HCT116 (cell line): ENCODE measurements at regions not wholly inside any gene's neighbourhood (a gene's known extent, or its start where the extent isn't known, plus 50 kb on each side); places are given as distances from the start of the nearest gene placed in this dataset.

Experiments used
- ATAC-seq: fragments of 200-7000 bp; cut with Tn5 transposase; 2 replicates; pipeline ENCODE4 v1.9.1; 2020; ENCODE audit warnings: mild to moderate bottlenecking, moderate library complexity
- BruUV-seq: library from RNA; stranded (reverse); fragments of 400-500 nt; replicated peaks from 2 replicates; lab custom pipeline; 2021; lab: Mats Ljungman, UMichigan
- CTCF ChIA-PET: fragments of 300-600 bp; sonication (Branson Sonifier 250); formaldehyde crosslinking; loops from one replicate; lab custom pipeline; 2021; ENCODE audit warnings: antibody characterized with exemption; lab: Charles Lee
- POLR2A ChIA-PET: fragments of 300-600, 350-600 bp; sonication (Branson Sonifier 250); formaldehyde crosslinking; loops from one replicate; lab custom pipeline; 2021; ENCODE audit warnings: antibody characterized with exemption; lab: Charles Lee
- RAD21 ChIA-PET, 2 experiments: fragments of 300-600 bp; sonication (Branson Sonifier 250); formaldehyde crosslinking; loops; one replicate each; lab custom pipeline; 2023; ENCODE audit warnings: low total read pairs in 2 of 2; ENCODE audit not compliant: uncharacterized antibody in 2 of 2, unreplicated experiment in 2 of 2, low non-redundant PET in 1 of 2; lab: Charles Lee
- DNase-seq: peaks from one replicate; pipeline ENCODE4 v3.0.0-alpha.2; 2010; ENCODE audit warnings: low read depth, low spot score
- H2AFZ ChIP-seq: fragments of 200-600 bp; shearing (Covaris generic), sonication (generic); 2 replicates; pipeline ENCODE4 v1.6.1; 2017; ENCODE audit warnings: low read depth, mixed run types, mixed read lengths, antibody characterized with exemption, low read length; ENCODE audit not compliant: poor library complexity, severe bottlenecking
- H3K27ac ChIP-seq: 2 replicates; pipeline ENCODE4 v1.5.1; 2012; ENCODE audit warnings: low read depth, low read length
- H3K27me3 ChIP-seq: fragments of 200-600 bp; sonication (generic); 2 replicates; pipeline ENCODE4 v1.6.1; 2016; ENCODE audit warnings: mixed run types, low read length, mixed read lengths; ENCODE audit not compliant: insufficient read depth
- H3K36me3 ChIP-seq, 2 experiments: fragments of 200-500 bp in 1 of 2; fragments of 200-600 bp in 1 of 2; sonication (Bioruptor generic) in 1 of 2; sonication (generic) in 1 of 2; 2 replicates each; pipeline versions ENCODE4 v1.5.1 to v1.6.1; 2014 to 2016; ENCODE audit warnings: low read length in 2 of 2, inconsistent platforms in 1 of 2, mixed read lengths in 1 of 2, mixed run types in 1 of 2; ENCODE audit not compliant: insufficient read depth in 2 of 2, control insufficient read depth in 1 of 2
- H3K4me1 ChIP-seq, 2 experiments: fragments of 200-600 bp in 1 of 2; sonication (generic) in 1 of 2; 2 replicates each; pipeline versions ENCODE4 v1.5.1 to v1.6.1; 2012 to 2017; ENCODE audit warnings: low read length in 2 of 2, inconsistent platforms in 1 of 2, mild to moderate bottlenecking in 1 of 2, mixed read lengths in 1 of 2, mixed run types in 1 of 2, moderate library complexity in 1 of 2; ENCODE audit not compliant: insufficient read depth in 2 of 2, control insufficient read depth in 1 of 2
- H3K4me2 ChIP-seq: fragments of 200-600 bp; sonication (generic); 2 replicates; pipeline ENCODE4 v1.6.1; 2017; ENCODE audit warnings: mixed run types, low read length, mixed read lengths
- H3K4me3 ChIP-seq, 2 experiments: fragments of 200-600 bp in 1 of 2; sonication (generic) in 1 of 2; replicated peaks in 1 of 2; 2 replicates each; pipeline ENCODE4 v1.5.1; 2011 to 2016; ENCODE audit warnings: low read length in 2 of 2, control low read depth in 1 of 2, low read depth in 1 of 2, mild to moderate bottlenecking in 1 of 2, mixed read lengths in 1 of 2, mixed run types in 1 of 2
- H3K79me2 ChIP-seq: fragments of 200-600 bp; sonication (generic); 2 replicates; pipeline ENCODE4 v1.6.1; 2017; ENCODE audit warnings: mild to moderate bottlenecking, mixed run types, low read length, moderate library complexity, mixed read lengths; ENCODE audit not compliant: insufficient read depth
- H3K9ac ChIP-seq: fragments of 200-600 bp; sonication (generic); 2 replicates; pipeline ENCODE4 v1.6.1; 2016; ENCODE audit warnings: low read length, mixed read lengths
- H3K9me2 ChIP-seq: fragments of 200-600 bp; sonication (generic), shearing (Covaris generic); 2 replicates; pipeline ENCODE4 v1.6.1; 2017; ENCODE audit warnings: mixed run types, mild to moderate bottlenecking, moderate library complexity; ENCODE audit not compliant: insufficient read depth
- H3K9me3 ChIP-seq, 2 experiments: fragments of 200-500 bp in 1 of 2; fragments of 200-600 bp in 1 of 2; sonication (Bioruptor generic) in 1 of 2; sonication (generic) in 1 of 2; 2 replicates each; pipeline ENCODE4 v1.6.1; 2014 to 2017; ENCODE audit warnings: low read length in 2 of 2, mixed read lengths in 2 of 2, inconsistent platforms in 1 of 2, low read depth in 1 of 2, mild to moderate bottlenecking in 1 of 2, mixed run types in 1 of 2, moderate library complexity in 1 of 2; ENCODE audit not compliant: control insufficient read depth in 1 of 2, insufficient read depth in 1 of 2
- H4K20me1 ChIP-seq: fragments of 200-600 bp; sonication (generic), shearing (Covaris generic); 2 replicates; pipeline ENCODE4 v1.6.1; 2017; ENCODE audit warnings: mixed run types, mild to moderate bottlenecking, moderate library complexity; ENCODE audit not compliant: insufficient read depth
- ATF3 ChIP-seq: IDR thresholded peaks from 2 replicates; pipeline ENCODE4 v1.6.1; 2012
- CEBPB ChIP-seq: IDR thresholded peaks from 2 replicates; pipeline ENCODE4 v1.6.1; 2012; ENCODE audit warnings: low read depth
- EGR1 ChIP-seq: IDR thresholded peaks from 2 replicates; pipeline ENCODE4 v1.6.1; 2012; ENCODE audit warnings: low read depth
- ELF1 ChIP-seq: IDR thresholded peaks from 2 replicates; pipeline ENCODE4 v1.6.1; 2012; ENCODE audit warnings: low read depth, borderline replicate concordance
- EZH2 ChIP-seq: fragments of 200-600 bp; sonication (generic); IDR thresholded peaks from 2 replicates; pipeline ENCODE4 v1.6.1; 2017; ENCODE audit warnings: antibody characterized with exemption, mixed run types
- EZH2phosphoT487 ChIP-seq: fragments of 200-600 bp; IDR thresholded peaks from 2 replicates; pipeline ENCODE4 v1.6.1; 2018; ENCODE audit warnings: antibody characterized with exemption, borderline replicate concordance
- FOSL1 ChIP-seq: IDR thresholded peaks from 2 replicates; pipeline ENCODE4 v1.6.1; 2012; ENCODE audit warnings: low read depth
- JUND ChIP-seq: IDR thresholded peaks from 2 replicates; pipeline ENCODE4 v1.6.1; 2012
- POLR2AphosphoS5 ChIP-seq: IDR thresholded peaks from 2 replicates; pipeline ENCODE4 v1.6.1; 2011; ENCODE audit warnings: mild to moderate bottlenecking, low read depth, low read length, moderate library complexity
- RAD21 ChIP-seq: IDR thresholded peaks from 2 replicates; pipeline ENCODE4 v1.6.1; 2012; ENCODE audit warnings: low read depth, mild to moderate bottlenecking
- REST ChIP-seq: IDR thresholded peaks from 2 replicates; pipeline ENCODE4 v1.6.1; 2012; ENCODE audit warnings: low read depth
- SIN3A ChIP-seq: IDR thresholded peaks from 2 replicates; pipeline ENCODE4 v1.6.1; 2012; ENCODE audit warnings: low read depth
- SRF ChIP-seq: IDR thresholded peaks from 2 replicates; pipeline ENCODE4 v1.6.1; 2012; ENCODE audit warnings: low read depth
- TCF7L2 ChIP-seq: IDR thresholded peaks from 2 replicates; pipeline ENCODE4 v1.7.0; 2011; ENCODE audit warnings: borderline replicate concordance, inconsistent platforms; ENCODE audit not compliant: insufficient read depth, insufficient read length; ENCODE audit errors: extremely low read depth
- YY1 ChIP-seq: IDR thresholded peaks from 2 replicates; pipeline ENCODE4 v1.6.1; 2011; ENCODE audit warnings: low read length, low read depth, moderate library complexity, mild to moderate bottlenecking; ENCODE audit not compliant: insufficient replicate concordance; ENCODE audit errors: extremely low read depth
- ZNF274 ChIP-seq: fragments of 200-500 bp; sonication (Bioruptor generic); IDR thresholded peaks from 2 replicates; pipeline ENCODE4 v1.6.1; 2014; ENCODE audit warnings: mild to moderate bottlenecking, low read depth, low read length, inconsistent platforms
- intact Hi-C: fragments of 100-400 bp; cut with micrococcal nuclease; formaldehyde crosslinking; loops from 2 replicates; pipeline ENCODE4 v1.10.0; 2022
- TF ChIP-seq, protein P1 (sequence below): IDR thresholded peaks from 2 replicates; pipeline ENCODE4 v1.6.1; 2012

- no peak for ATAC-seq
- H3K79me2 ChIP-seq, result no peaks in the 10 kb centered on the region
- H4K20me1 ChIP-seq, result no peaks in the 10 kb centered on the region
- H3K4me3 ChIP-seq, result no peak overlapping the region
- H3K9me3 ChIP-seq, result no peaks in the 10 kb centered on the region
- no peaks in the 10 kb centered on the region for H3K36me3 ChIP-seq
- POLR2A ChIA-PET, result no interaction called here
- RAD21 ChIA-PET, result no interaction called here
- no TSS peak for BruUV-seq
- DNase-seq, result no peak
- CTCF ChIA-PET, result no interaction called here
- H3K9me2 ChIP-seq, result no peaks in the 10 kb centered on the region
- no peak overlapping the region for H3K27ac ChIP-seq
- H2AFZ ChIP-seq, result no peak overlapping the region
- no peak overlapping the region for H3K9ac ChIP-seq
- H3K27me3 ChIP-seq, result no peaks in the 10 kb centered on the region
- no peaks in the 10 kb centered on the region for H3K4me1 ChIP-seq
- TF ChIP-seq RAD21, result no peak
- no peak overlapping the region for H3K4me2 ChIP-seq
- intact Hi-C loops, result no loop called here
Measured at GRCh38 chr15:29331669-29332068, 62.0 kb upstream of the NSMCE3 start.

- Histone ChIP-seq H3K4me3 (no peak overlapping the region), H3K4me1 (no peaks in the 10 kb centered on the region), H3K4me2 (no peak overlapping the region), H3K27ac (no peak overlapping the region), H3K9me2 (no peaks in the 10 kb centered on the region), H3K9me3 (no peaks in the 10 kb centered on the region), H3K27me3 (no peaks in the 10 kb centered on the region), H3K9ac (no peak overlapping the region), H2AFZ (no peak overlapping the region), H4K20me1 (no peaks in the 10 kb centered on the region), H3K79me2 (no peaks in the 10 kb centered on the region), H3K36me3 (no peaks in the 10 kb centered on the region)
- intact Hi-C loops, result no loop called here
- no peak for ATAC-seq
- POLR2A ChIA-PET, result no interaction called here
- DNase-seq, result no peak
- RAD21 ChIA-PET, result no interaction called here
- CTCF ChIA-PET, result no interaction called here
- no TSS peak for BruUV-seq
- TF ChIP-seq YY1 (no peak), RAD21 (no peak), CEBPB (no peak), EGR1 (no peak), SRF (no peak), POLR2AphosphoS5 (no peak), REST (no peak), ELF1 (no peak), ATF3 (no peak), ZNF274 (no peak), TCF7L2 (no peak), SIN3A (no peak), EZH2 (no peak), EZH2phosphoT487 (no peak), JUND (no peak), FOSL1 (no peak)
- TF ChIP-seq, protein P1, sequence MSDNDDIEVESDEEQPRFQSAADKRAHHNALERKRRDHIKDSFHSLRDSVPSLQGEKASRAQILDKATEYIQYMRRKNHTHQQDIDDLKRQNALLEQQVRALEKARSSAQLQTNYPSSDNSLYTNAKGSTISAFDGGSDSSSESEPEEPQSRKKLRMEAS, result no peak
Measured at GRCh38 chr15:29331071-29331470, 61.4 kb upstream of the NSMCE3 start.
